HG02588 (cell line): ENCODE measurements at regions not wholly inside any gene's neighbourhood (a gene's known extent, or its start where the extent isn't known, plus 50 kb on each side); places are given as distances from the start of the nearest gene placed in this dataset.

Experiments used
- ATAC-seq: cut with Tn5 transposase; IDR thresholded peaks from one replicate; pipeline ENCODE4 v1.9.1; 2021; ENCODE audit warnings: mild to moderate bottlenecking, moderate library complexity; ENCODE audit not compliant: unreplicated experiment

DNA sequence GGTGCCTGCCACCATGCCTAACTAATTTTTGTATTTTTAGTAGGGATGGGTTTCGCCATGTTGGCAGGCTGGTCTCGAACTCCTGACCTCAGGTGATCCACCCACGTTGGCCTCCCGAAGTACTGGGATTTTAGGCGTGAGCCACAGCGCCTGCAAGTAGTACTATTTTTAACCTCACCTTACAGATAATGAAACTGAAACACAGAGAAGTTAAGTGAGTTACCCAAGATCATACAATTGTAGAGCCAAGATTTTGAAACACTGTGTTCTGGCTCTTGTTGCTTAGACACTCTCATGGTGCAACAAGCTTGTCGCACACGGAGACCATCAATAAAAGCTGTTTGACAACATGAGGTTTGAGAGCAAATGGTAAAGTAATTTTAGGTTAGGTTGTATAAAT, 159.1 kb upstream of the LMNTD1 start:
- ATAC-seq, result no peak

DNA sequence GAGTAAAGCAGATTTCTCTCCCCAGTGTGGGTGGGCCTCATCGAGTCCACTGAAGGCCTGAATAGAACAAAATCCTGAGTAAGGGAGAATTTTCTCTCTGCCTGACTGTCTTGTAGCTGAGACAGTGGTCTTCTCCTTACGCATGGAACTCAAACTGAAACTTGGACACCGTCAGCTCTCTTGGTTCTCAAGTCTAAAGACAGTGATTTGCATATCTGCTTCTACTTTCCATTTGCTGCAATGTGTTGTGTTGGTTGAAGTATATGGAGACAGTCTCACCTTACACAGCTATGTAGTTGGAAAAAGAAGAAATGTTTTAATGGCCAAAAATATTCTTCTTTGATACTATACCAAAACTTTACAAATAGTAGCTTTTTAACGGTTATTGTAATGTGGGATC, 160.2 kb upstream of the LMNTD1 start:
- ATAC-seq, result peak; percentile 98

DNA sequence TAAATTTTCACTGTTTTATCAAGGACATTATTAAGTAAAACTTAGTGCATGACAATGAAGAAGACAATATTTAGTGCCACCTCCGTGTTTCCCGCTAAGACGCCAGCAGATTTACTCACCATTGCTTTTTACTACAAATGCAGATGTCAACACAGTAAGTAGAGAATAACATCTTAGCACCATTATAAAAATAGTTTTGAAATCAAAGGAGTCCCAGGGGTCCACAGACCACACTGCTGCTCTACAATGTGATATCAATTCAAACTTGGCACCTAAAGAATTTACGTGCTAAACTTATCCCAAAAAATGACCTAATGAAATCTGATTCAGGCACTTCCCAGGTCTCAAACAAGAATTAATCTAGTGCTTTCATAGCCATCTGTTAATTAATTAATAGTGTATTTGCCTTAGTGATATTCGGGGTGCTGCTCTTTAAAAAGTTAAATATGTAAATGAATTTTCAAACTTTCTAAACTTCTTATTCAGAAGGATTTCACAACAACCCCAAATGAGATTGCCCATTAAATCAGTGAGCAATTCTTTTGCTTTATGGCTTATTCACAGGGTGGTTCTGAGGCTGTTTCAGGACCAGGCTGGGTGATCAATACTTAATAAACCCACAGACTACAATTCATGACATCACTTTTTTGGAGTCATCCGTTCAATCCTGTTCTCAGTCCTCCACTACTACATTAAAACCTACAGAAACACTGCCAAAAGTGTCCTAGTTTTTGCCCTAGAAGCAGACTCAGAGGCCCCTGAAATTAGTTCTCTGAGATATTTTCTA, 161.3 kb upstream of the LMNTD1 start:
- ATAC-seq, result no peak

GRCh38 chr12:25715102-25715501, 162.0 kb upstream of the LMNTD1 start:
- no peak for ATAC-seq

GRCh38 chr12:25716842-25717241, 163.8 kb upstream of the LMNTD1 start:
- ATAC-seq, result no peak

DNA sequence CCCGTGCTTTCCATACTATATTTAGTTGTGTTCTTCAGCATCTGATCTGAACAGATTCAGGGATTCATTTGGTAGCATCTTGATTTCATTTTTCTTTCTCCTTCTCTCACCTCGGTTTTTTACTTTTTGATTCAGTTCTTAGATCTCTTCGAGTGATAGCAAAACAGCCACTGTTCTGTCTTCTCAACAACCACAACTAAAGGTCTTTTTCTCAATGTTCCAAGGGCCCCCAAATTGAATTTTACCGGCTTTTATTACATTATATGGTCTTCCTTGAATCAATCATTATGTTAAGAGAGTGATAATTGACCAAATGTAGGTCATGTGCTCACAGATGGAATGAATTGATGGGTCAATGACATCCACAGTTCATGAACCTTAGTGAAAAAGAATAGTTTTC, 164.5 kb upstream of the LMNTD1 start:
- ATAC-seq, result no peak

DNA sequence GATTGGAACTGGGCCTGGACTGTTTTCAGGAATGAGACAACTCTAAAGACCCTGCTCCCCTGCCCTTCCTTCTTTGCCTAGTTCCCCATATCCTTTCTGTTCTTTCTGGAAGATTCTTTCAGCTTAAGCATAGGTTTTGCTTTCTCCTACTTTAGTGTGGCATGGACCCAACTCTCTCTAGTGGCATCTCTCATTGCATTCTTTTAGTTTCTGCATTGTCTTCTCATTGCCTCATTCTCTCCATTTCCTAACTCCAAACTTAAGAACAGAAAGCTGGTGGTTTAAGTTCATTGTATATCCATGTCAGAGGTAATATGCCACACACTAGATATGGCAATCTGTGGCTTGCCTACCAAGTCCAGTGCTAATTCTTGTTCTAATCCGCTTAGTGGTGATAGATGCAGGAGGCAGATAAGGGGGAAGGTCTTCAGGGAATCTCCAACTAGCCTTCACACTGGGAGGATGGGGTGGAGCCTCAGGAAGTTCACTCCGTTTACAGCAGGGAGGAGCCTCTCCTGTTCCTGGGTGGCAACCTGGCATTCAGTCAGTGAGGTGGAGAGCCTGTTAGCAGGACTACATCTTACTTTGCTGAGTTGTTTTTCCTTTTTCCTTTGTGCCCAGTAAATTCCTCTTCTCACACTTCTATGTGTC, 165.1 kb upstream of the LMNTD1 start:
- ATAC-seq, result no peak

GRCh38 chr12:25719505-25719904, 166.4 kb upstream of the LMNTD1 start:
- no peak for ATAC-seq

GRCh38 chr12:25723336-25723735, 170.3 kb upstream of the LMNTD1 start:
- no peak for ATAC-seq

- no peak for ATAC-seq
Observed at GRCh38 chr12:25723921-25724491, 170.9 kb upstream of the LMNTD1 start.

DNA sequence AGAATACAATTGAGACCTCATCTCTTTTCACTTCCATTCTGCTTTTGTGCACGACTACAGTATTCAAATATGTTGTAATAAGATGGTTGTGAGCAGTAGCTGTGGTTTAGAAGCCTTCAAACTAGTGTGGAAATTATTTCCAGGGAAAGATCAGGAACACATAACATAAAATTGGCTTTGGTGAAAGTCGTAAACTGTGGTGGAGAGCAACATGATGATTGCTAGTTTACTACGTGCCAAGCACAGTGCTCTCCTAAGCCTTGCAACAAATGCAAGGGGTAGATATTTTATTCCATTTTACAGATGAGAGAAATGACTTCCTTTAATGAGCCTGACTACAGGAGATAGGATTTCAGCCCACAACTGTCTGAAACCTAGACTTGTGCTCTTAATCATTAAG, 172.4 kb upstream of the LMNTD1 start:
- ATAC-seq, result no peak

DNA sequence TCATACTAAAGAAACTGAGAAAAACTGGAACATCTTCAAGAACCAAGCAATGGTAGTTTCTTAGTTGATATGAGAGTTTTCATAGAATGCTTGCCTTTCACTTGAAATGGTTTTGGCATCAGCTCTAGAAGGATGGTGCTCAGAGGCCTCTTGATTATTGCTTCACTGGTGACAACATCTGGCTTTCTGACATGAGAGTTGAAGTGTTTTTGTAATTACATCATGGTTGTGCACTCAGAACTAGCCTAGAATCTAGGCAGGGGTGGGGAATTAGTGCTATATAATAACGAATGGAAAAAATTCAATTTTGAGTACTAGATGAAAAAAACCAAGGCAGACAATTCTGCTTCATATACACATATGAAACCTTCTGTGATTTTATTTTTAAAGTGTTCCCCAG, 172.8 kb upstream of the LMNTD1 start:
- ATAC-seq, result no peak

- ATAC-seq, result no peak
Observed at GRCh38 chr12:25728056-25728595, 175.0 kb upstream of the LMNTD1 start.

GRCh38 chr12:25730489-25731349, 177.6 kb upstream of the LMNTD1 start:
- ATAC-seq, result no peak

GRCh38 chr12:25733541-25733940, 180.5 kb upstream of the LMNTD1 start:
- no peak for ATAC-seq

GRCh38 chr12:25734529-25735180, 181.6 kb upstream of the LMNTD1 start:
- ATAC-seq, result peak; percentile 67

GRCh38 chr12:25740617-25741016, 187.5 kb upstream of the LMNTD1 start:
- no peak for ATAC-seq

DNA sequence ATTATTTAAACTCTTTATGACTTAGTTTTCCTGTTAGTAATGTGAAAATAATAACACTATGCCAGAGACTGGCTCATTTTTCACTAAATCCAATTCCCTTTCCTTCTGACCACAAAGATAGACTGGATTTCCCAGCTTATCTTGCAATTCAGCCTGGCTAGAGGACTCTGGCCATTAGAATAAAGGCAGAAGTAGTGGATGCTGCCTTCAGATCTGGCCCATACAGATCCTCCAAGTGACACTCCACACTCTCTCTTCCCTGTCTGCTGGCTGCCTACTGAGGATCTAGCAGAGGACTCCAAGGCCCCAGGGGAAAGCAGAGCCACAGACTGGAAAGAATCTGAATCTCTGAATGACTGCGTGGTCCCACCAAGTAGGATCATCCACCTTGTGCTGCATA, 188.8 kb upstream of the LMNTD1 start:
- ATAC-seq, result no peak

GRCh38 chr12:25743679-25744215, 190.7 kb upstream of the LMNTD1 start:
- ATAC-seq, result no peak

GRCh38 chr12:25744313-25744712, 191.2 kb upstream of the LMNTD1 start:
- ATAC-seq, result no peak
